ENCODE measurements at regions not wholly inside any gene's neighbourhood (a gene's known extent, or its start where the extent isn't known, plus 50 kb on each side); places are given as distances from the start of the nearest gene placed in this dataset.
"Not testable (repeated sequence)": the region's sequence is repeated elsewhere in the genome, so short reads cannot be mapped to it uniquely, and the experiment has no call there.

DNA sequence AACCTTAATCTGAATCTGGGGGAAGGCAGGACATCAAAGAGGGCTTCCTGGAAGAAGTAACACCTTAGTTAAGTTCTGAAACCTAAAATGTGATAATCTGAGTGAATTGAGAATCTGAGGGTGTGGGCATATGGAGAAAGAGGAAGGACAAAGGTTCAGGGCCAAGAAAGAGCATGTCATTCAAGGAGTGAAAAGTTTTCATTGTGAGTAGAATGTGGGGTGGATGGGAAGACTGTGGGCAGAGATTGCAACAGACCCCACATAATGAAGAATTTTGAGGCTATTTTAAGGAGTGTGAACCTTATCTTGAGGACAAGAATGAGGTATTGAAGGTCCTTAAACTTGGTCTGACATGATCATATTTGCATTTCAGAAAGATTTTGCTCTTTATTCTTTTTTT, 227.2 kb downstream of the PTGER3 start:
- DNase-seq (ENCODE audit: low spot score), result no peak

DNA sequence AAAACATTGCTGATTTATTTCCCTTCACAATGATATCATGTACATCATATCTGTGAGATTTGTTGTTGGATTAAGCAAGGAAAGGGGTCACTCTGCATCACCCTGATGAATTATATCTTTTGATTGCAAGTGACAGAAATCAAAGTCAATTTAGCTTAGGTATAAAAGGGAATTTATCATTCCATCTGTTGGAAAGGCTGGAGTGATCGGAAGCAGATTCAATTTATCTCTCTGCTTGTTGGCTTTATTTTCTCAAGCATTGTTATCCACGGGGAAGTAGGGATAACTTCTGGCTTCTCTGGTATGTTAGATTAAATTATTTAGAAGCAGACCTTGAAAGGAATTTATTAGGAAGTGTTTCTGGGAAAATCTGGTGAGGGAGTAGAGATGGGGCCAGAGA, 226.6 kb downstream of the PTGER3 start:
- DNase-seq (ENCODE audit: low spot score), result no peak

DNA sequence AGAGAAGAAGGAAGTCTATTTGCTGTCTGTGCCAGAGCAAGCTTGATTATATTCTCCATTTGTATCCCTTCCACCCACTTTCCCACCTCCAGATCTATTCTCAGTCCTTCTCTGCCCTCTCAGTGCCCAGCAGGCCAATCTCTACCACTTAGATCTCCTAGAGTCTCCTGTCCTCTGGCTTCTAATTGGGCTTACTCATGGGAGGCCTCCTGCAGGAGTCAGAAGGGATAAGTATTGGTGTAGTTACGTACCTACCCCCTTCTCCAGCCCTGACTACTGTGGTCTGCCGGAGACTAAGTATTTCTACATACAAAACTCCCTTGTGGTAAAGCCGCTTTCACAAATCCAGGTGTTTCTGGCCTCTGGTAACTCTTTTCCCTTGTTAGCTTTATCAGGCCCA, 221.2 kb downstream of the PTGER3 start:
- no peak for DNase-seq (ENCODE audit: low spot score)

DNA sequence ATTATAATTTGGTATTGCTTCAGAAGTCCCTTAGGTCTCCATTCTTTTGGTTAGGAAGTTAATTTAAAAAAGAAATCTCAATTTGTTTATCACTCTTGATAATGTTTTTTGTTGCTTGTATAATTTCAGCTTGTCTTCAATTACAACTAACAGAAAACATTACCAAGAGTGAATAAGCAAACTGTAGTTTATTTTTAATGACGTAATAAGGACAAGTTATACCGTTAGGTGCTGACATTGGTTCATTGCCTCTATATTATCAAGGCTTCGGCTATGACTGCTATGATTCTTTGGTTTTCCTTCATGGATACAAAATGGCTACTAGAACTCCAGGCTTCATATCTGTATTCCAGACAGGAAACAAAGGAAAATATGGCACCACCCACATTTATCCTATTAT, 220.6 kb downstream of the PTGER3 start:
- no peak for DNase-seq (ENCODE audit: low spot score)

DNA sequence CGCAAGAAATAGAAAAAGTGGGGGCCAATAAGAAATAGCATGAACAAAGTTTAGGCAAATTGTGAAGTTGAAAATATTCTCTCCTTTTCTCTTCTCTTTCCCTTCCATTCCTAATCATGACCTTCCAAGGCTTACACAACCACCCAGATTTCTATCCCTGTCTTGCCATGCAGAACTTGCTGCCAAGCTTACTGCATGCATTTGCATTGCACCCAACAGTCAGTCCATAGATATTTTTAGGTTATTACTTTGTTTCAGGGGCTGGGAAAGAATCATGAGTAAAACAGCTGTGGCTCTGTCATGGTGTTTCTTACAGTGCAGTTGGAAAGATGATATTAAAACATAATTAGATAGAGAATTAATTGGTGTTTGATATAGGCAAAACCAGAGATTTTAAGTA, 219.4 kb downstream of the PTGER3 start:
- no peak for DNase-seq (ENCODE audit: low spot score)

DNA sequence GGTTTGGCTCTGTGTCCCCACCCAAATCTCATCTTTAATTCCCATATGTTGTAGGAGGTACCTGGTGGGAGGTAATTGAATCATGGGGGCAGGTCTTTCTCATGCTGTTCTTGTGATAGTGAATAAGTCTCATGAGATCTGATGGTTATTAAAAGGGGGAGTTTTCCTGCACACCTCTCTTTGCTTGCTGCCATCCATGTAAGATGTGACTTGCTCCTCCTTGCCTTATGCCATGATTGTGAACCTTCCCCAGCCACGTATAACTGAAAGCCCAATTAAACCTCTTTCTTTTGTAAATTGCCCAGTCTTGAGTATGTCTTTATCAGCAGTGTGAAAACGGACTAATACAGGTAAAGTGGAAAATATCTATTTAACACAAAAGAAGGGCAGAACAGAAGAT, 213.3 kb downstream of the PTGER3 start:
- DNase-seq (ENCODE audit: low spot score), result not testable (repeated sequence)

DNA sequence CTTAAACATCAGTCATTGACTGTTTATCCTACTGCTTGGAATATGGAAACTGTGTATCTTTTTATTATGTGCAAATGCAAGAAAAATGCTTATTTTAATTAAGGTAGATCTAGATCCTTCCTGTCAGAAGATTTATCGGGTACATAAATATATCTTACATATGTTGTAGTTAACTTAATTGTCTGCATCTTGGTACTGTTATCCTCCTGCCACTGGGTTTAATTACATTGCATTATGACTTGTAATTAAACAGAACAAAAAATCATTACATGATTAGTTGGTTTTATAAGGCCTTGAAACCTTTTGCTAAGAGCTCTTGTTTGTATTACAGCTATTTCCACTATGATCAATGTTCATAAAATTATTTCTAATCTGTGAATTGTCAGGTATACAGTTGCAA, 211.2 kb downstream of the PTGER3 start:
- DNase-seq (ENCODE audit: low spot score), result no peak

DNA sequence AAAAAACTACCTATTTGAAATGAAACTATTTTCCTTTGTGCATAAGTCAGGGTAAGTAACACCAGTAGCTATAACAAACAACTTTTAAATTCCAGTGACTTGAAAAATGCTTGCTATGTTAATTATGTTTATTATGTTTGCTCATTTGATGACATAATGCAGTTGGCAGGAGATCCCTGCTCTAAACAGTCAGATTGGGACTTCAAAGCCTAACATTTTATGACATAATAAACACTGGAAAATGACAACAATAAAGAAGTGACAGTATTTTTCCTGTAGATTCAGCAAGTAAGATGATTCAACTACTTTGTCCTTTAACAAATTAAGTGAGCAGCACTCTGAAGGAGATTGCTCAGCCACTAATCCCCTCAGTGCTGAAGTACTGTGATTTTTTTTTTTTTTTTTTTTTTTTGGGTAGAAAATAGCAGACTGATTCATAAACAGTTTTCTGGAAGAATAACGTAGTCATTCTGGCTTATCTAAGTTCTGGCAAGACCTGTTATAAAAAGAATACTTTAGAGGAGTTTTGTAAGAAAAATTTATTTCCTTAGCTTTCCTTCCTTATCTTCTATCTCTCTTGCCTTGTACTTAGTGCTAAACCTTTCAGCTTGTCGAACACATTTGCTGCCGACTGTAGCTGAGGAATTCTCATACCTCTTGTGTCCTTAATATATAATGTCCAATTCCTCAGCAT, 207.2 kb downstream of the PTGER3 start:
- no peak for DNase-seq (ENCODE audit: low spot score)

DNA sequence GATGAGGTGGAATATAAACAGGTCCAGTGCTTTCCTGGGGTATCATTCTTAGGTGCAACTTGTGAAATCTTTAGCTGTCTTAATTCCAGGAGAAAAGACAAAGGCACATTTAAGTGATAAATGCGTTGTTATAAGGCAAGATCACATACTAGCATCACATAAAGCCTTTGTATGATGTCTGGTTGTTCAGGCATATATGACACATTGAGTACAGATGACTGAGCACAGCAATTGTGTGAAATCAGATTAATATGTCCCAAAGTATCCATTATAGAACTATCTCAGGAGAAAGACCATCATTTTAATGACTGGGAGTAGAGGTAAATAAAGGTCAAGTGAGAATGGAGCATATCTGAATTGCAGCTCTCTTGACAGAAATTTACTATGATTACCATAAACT, 205.1 kb downstream of the PTGER3 start:
- no peak for DNase-seq (ENCODE audit: low spot score)

DNA sequence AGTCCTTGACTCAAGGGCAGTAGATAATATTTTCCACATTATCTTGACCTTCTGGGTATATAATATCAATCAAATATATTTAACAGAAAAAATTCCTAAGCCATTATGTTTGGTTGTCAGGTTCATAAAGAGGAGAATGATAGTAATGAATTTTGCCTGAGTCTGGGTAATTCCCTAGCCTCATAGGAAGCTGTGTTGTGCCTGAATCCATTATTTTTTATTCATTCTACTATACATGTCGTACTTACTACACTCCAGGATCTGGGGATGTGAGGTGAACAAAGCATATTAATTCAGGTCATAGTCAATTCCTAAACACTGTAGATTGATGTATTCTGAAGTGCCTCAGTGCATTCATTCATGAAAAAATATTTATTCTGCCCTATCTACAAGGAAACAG, 204.2 kb downstream of the PTGER3 start:
- DNase-seq (ENCODE audit: low spot score), result no peak

DNA sequence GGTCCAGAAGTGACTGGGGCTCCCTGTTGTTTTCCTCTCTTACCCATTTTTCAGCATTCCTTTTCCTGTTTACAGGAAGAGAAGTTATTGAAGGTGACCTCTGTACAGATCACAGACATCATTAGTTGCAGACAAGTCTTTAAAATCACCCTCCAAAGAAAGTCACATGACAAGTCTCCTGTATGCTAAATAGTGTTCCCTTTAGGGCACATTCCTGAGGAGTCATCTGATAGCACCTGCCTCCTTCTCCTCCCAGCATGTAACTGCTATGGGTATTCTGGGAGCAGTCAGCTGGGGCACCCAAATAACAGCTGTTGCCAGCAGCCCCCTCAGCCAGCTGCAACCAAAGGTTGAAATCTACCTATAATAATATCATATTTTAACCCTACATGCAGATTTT, 200.6 kb downstream of the PTGER3 start:
- DNase-seq (ENCODE audit: low spot score), result no peak

DNA sequence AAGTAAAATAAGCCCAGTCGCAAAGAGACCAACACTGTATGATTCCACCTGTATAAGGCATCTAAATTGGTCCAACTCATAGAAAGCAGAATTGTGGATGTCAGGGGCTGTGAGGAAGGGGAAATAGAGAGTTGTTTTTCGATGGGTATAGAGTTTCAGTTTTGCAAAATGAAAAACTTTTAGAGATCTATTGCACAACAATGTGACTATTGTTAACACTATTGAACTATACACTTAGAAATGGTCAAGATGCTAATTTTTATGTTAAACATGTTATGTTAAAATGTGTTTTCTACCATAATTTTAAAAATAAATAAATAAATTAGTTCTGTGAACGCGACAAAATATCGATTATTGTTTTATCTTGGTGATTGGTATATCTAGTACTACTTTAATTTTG, 192.4 kb downstream of the PTGER3 start:
- DNase-seq (ENCODE audit: low spot score), result no peak

DNA sequence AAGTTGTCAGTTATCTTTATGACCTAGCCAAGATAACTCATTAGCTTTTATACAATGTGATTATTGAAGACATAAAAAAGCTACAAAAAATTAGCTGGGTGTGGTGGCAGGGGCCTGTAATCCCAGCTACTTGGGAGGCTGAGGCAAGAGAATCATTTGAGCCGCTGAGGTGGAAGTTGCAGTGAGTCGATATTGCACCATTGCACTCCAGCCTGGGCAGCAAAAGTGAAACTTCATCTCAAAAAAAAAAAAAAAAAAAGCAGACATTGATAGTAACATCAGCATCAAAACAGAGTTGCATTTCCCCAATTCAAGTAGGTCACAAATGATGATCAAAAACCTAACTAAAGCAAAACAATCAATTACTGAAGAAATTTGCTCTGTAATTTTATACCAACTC, 191.4 kb downstream of the PTGER3 start:
- no peak for DNase-seq (ENCODE audit: low spot score)

DNA sequence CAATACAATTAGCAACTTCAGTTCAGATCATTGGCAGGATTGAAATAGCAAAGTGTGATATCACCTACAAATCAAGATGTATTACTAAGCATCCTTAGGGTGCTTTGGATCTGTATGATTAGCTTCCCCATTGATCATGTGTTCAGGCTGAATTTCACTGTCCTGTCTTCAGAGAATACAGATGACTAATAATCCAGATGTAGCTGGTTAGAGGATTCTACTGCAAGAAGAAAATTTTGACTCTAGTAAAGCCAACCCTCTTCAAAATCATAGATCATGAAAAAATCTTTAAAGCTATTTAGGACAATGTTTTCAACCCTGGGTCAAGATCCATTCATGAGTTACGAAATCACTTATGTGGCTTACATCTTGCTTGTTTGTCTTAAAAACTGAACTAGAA, 184.4 kb downstream of the PTGER3 start:
- no peak for DNase-seq (ENCODE audit: low spot score)

DNA sequence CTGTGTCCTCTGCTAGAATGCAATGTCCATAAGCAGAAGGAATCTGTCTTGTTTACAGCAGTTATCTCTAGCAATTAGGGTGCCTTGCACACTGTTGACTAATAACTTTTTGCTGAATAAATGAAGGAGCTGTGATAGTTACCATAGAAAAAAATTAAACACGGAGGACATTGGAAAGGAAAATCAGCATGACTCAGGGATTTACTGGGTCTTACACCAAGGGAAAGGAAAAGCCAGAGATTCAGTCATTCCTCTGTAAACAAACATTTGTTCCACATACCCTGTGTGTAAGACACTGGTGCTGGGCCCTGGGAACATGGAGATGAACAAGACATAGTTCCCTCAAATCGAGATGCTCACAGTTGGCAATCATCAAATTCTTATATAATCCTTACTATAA, 183.3 kb downstream of the PTGER3 start:
- DNase-seq (ENCODE audit: low spot score), result no peak

DNA sequence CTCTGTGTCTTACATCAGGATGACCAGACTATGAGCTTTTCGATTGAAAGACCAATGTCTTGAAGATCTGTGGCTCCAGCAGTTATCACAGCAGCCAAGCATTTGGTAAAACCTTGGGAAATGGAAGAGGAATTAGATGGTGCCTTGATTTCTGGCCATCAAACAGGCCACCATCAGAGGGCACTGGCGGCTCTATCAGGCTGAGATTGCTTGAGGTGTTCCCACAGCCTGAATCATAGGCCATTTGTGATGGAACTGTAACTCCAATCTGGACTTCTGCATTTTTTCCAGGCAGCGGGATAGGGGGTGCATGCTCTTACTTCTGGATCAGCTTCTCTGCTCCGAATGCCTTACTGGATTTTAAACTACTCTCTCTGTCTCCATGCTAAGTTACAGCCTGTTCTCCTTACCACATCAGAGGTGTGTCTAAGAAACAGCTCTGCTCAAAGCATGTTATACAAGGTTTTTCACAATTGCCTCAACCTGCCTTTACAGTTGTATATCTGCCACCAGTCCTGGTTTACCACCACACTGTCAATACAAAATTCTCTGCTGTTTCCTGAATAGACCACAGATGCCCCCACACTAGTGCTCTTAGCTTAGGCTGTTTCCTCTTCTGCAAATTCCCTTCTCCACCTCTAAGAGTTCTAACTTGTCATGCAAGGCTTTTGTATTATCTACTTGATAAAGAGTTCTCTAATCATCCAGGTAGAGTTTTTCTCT, 180.9 kb downstream of the PTGER3 start:
- no peak for DNase-seq (ENCODE audit: low spot score)

DNA sequence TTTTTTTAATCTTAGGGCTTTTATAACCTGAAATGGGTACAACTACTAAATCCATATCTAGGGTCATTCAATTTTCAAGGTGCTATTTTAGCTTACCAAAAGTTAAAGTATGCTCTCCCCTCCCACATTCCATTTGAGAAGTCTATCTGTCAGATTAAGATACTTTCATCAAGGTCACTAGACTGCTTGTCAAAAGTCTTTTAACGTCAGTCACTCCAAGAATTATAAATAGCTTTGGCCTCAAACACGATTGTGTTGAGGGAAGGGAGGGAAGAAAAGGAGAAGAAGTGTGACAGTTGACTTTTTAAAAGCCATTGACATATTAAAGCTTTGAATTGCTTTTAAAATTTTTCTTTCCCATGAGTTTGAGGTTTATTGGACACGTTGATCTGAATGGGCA, 175.8 kb downstream of the PTGER3 start:
- DNase-seq (ENCODE audit: low spot score), result no peak

DNA sequence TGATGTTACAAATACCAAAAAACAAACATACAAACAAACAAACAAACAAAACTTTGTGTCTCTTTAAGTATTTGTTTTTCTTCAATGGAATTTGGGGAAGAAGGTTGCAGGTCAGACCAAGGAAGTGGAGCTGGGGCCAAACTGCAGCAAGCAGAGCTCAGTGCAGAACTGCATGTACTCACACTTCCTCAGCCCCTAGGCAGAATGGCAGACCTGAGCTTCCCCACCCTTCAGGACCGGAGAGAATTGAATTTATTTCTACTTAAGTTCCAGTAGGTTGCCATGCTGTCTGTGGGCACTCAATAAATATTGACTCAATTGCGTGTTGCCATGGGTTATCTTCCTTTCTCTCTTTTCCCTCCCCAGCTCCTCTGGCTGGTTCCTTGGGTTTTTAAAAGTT, 173.6 kb downstream of the PTGER3 start:
- no peak for DNase-seq (ENCODE audit: low spot score)

DNA sequence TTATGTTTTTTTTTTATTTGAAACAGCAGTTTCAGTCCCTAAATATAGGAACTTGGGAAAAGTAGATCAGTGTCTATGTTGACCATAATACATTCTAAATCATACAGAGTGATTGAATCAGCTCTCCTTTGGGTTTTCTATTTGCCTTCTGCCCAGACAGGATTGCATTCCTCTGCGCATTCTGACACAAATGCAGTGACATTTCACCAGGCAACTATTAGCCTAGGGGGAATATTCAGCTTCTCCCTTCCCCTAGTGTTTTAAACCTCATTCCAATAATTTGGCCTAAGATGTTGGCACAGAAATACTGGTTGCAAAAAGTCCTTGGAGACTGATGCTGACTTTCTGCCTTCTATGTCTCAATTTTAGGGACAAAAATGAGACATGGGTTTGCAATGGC, 172.8 kb downstream of the PTGER3 start:
- no peak for DNase-seq (ENCODE audit: low spot score)

DNA sequence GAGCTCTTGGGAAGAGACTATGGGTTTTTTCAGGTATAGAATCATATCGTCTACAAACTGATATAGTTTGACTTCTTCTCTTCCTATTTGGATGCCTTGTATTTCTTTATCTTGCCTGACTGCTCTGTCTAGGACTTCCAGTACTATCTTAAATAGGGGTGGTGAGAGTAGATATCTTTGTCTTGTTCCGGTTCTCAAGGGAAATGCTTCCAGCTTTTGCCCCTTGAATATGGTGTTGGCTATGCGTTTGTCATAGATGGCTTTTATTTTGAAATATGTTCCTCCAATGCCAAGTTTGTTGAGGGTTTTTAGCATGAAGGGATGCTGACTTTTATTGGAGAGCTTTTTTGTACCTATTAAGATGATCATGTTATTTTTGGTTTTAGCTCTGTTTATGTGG, 170.3 kb downstream of the PTGER3 start:
- DNase-seq (ENCODE audit: low spot score), result no peak

DNA sequence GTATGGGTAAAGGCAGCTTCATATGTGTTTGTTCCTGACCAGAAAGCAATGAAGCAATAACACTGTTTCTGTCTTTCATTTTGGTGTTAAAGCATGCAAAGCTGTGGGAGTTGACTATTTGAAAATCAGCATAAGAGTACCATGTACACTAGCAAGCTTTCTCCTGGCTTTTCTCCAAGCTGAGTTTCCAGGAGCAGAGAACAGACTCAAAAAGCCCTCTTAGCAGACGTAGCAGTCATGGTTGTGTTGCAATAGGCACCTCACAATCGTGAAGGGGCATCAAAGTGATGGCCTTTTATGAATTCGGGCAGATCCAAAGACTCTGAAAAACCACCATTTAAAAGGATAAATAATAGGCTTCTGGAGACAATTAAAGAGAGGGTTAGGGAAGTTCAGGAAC, 159.7 kb downstream of the PTGER3 start:
- no peak for DNase-seq (ENCODE audit: low spot score)

DNA sequence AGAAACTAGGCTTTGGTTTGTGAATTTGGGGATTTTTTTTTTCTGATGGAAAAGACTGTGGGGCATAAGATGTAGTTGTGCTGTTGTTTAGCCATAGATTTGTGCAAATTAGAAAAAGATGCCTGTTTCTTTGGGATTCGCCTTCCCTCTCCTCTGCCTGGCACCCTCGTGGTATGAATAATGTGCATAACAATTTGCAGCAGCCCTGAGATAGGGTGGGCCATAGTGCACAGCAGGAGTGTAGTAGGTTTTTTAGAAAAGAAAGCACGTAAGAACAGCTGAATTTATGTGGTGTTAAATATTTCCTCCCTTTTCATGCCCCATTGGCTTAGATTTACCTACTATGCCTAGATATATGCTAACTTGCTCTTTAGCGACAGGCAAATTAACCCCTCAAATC, 158.9 kb downstream of the PTGER3 start:
- DNase-seq (ENCODE audit: low spot score), result no peak

DNA sequence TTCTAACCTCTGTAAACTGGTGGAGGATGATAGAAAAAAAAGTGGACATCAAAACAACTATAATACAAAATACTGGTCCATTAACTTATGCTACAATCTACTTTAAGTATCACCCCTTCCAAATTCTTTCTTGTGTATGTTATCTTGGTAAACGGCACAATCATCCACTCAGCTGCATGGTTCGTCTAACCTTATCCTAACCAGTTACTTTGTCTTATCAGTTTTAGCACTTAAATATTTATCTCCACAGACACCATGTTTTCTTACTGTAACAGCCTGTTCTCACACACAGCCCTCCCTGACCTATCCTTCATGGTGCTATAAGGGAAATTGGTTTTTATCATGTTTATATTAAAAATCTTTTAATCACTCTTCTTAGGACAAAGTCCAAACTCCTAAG, 157.2 kb downstream of the PTGER3 start:
- DNase-seq (ENCODE audit: low spot score), result no peak
